K562 (cell line): ENCODE measurements at regions not wholly inside any gene's neighbourhood (a gene's known extent, or its start where the extent isn't known, plus 50 kb on each side); places are given as distances from the start of the nearest gene placed in this dataset.

Experiments used
- ATAC-seq: fragments of 200-7000 bp; cut with Tn5 transposase; 3 replicates; pipeline ENCODE4 v1.9.1; 2020; ENCODE audit warnings: moderate library complexity
- BruUV-seq: library from RNA; stranded (reverse); fragments of 400-500 nt; replicated peaks from 2 replicates; lab custom pipeline; 2021; lab: Mats Ljungman, UMichigan
- CTCF ChIA-PET: fragments of 300-600 bp; formaldehyde crosslinking; extraction: SDS; loops from one replicate; lab custom pipeline; 2021; ENCODE audit warnings: low intra/inter-chr PET ratio; lab: Yijun Ruan, JAX
- POLR2A ChIA-PET: fragments of 300-600, 350-650 bp; sonication (Branson Sonifier 250); formaldehyde crosslinking; extraction: SDS; loops from one replicate; lab custom pipeline; 2021; ENCODE audit warnings: antibody characterized with exemption, inconsistent platforms; lab: Yijun Ruan, JAX
- DNase-seq, 4 experiments: peaks; one replicate each; pipeline versions ENCODE4 v3.0.0 to v3.0.0-alpha.2; 2011 to 2018; ENCODE audit warnings: low spot score in 3 of 4, mixed read lengths in 3 of 4; ENCODE audit errors: extremely low read depth in 1 of 4
- FAIRE-seq: peaks from 2 replicates; lab custom pipeline; 2011; peaks lifted over from hg19 to GRCh38; lab: Jason Lieb, UNC
- H2AFZ ChIP-seq: 2 replicates; pipeline ENCODE4 v1.6.0; 2011; ENCODE audit warnings: low read depth, low read length, control low read depth, inconsistent platforms
- H3K27ac ChIP-seq: fragments of 200-600 bp; 3 replicates; pipeline ENCODE4 v1.8.0; 2011; ENCODE audit warnings: low read depth, mild to moderate bottlenecking, control low read depth, inconsistent platforms, low read length, moderate library complexity, mixed read lengths; ENCODE audit errors: extremely low read depth
- H3K27me3 ChIP-seq, 2 experiments: fragments of 300-600 bp in 1 of 2; 2 replicates in 1 of 2; 3 replicates in 1 of 2; pipeline versions ENCODE4 v1.6.0 to v1.8.0; 2011; ENCODE audit warnings: inconsistent platforms in 2 of 2, low read length in 2 of 2, mild to moderate bottlenecking in 1 of 2, mixed read lengths in 1 of 2, moderate library complexity in 1 of 2; ENCODE audit not compliant: control insufficient read depth in 2 of 2, insufficient read depth in 2 of 2
- H3K36me3 ChIP-seq: fragments of 300-600 bp; 3 replicates; pipeline ENCODE4 v1.8.0; 2011; ENCODE audit warnings: mild to moderate bottlenecking, low read length, inconsistent platforms; ENCODE audit not compliant: control insufficient read depth, insufficient read depth
- H3K4me1 ChIP-seq, 2 experiments: fragments of 200-600 bp in 1 of 2; replicated peaks in 1 of 2; 2 replicates in 1 of 2; 3 replicates in 1 of 2; pipeline versions ENCODE4 v1.5.1 to v1.8.0; 2011; ENCODE audit warnings: inconsistent platforms in 2 of 2, low read length in 2 of 2, mild to moderate bottlenecking in 1 of 2, mixed read lengths in 1 of 2, moderate library complexity in 1 of 2; ENCODE audit not compliant: control insufficient read depth in 2 of 2, insufficient read depth in 2 of 2
- H3K4me2 ChIP-seq: 2 replicates; pipeline ENCODE4 v1.6.1; 2011; ENCODE audit warnings: low read length, control low read depth, inconsistent platforms, mixed read lengths; ENCODE audit not compliant: insufficient read depth
- H3K4me3 ChIP-seq: fragments of 200-600 bp; sonication (generic), shearing (Covaris generic); 2 replicates; pipeline ENCODE4 v1.5.1; 2016; ENCODE audit warnings: control low read depth, inconsistent platforms
- H3K79me2 ChIP-seq: fragments of 200-600 bp; 3 replicates; pipeline ENCODE4 v1.8.0; 2011; ENCODE audit warnings: low read length, inconsistent platforms; ENCODE audit not compliant: control insufficient read depth, insufficient read depth
- H3K9ac ChIP-seq, 2 experiments: 2 replicates each; pipeline versions ENCODE4 v1.6.0 to v1.6.1; 2011; ENCODE audit warnings: low read depth in 2 of 2, low read length in 2 of 2, control low read depth in 1 of 2, inconsistent platforms in 1 of 2, mild to moderate bottlenecking in 1 of 2, mixed read lengths in 1 of 2; ENCODE audit not compliant: insufficient read depth in 1 of 2
- H3K9me1 ChIP-seq: one replicate; pipeline ENCODE4 v1.6.0; 2011; ENCODE audit warnings: inconsistent platforms, mild to moderate bottlenecking, low read length, moderate library complexity; ENCODE audit not compliant: control insufficient read depth, insufficient read depth
- H3K9me3 ChIP-seq: replicated peaks from 2 replicates; pipeline ENCODE4 v1.5.1; 2011; ENCODE audit warnings: low read depth, low read length, inconsistent platforms; ENCODE audit not compliant: control insufficient read depth, insufficient read depth
- H4K20me1 ChIP-seq: replicated peaks from 2 replicates; pipeline ENCODE4 v1.6.1; 2011; ENCODE audit warnings: low read length, inconsistent platforms, mixed read lengths; ENCODE audit not compliant: control insufficient read depth, insufficient read depth
- CBX8 ChIP-seq: fragments of 200-600 bp; sonication (generic); IDR thresholded peaks from 2 replicates; pipeline ENCODE4 v1.6.1; 2012; ENCODE audit warnings: borderline replicate concordance, mixed run types, low read depth, mild to moderate bottlenecking, moderate library complexity, mixed read lengths, low read length, control low read depth, inconsistent platforms; ENCODE audit not compliant: poor library complexity, severe bottlenecking; ENCODE audit errors: extremely low read depth
- CREBBP ChIP-seq: IDR thresholded peaks from one replicate; pipeline ENCODE4 v1.6.1; 2012; ENCODE audit warnings: low read depth, mild to moderate bottlenecking, control low read depth, inconsistent platforms, low read length
- FOXJ2 ChIP-seq: fragments of 200-800 bp; sonication (Bioruptor generic); IDR thresholded peaks from 2 replicates; pipeline ENCODE4 v1.6.1; 2016; ENCODE audit warnings: missing genetic modification characterization, missing compliant biosample characterization
- MED1 ChIP-seq: sonication (generic); formaldehyde crosslinking; IDR thresholded peaks from 2 replicates; pipeline ENCODE4 v1.8.1; 2023; ENCODE audit warnings: missing genetic modification reagents, borderline replicate concordance
- MYNN ChIP-seq, 2 experiments: sonication (generic); formaldehyde crosslinking in 1 of 2; IDR thresholded peaks; 2 replicates each; pipeline versions ENCODE4 v1.5.0 to v1.6.1; 2016 to 2020; ENCODE audit warnings: antibody characterized with exemption in 1 of 2, missing genetic modification reagents in 1 of 2
- NFIC ChIP-seq: fragments of 450-650 bp; IDR thresholded peaks from 2 replicates; pipeline ENCODE4 v1.6.1; 2017; ENCODE audit warnings: mild to moderate bottlenecking, inconsistent platforms
- NR3C1 ChIP-seq: sonication (generic); formaldehyde crosslinking; IDR thresholded peaks from 2 replicates; pipeline ENCODE4 v1.8.1; 2022; ENCODE audit warnings: missing genetic modification reagents
- RFX7 ChIP-seq: fragments of 250-450 bp; sonication (Bioruptor Pico); IDR thresholded peaks from 2 replicates; pipeline ENCODE4 v1.5.1; 2021; ENCODE audit warnings: mild to moderate bottlenecking
- TAL1 ChIP-seq: fragments of 450-650 bp; IDR thresholded peaks from 2 replicates; pipeline ENCODE4 v1.6.1; 2016; ENCODE audit warnings: mild to moderate bottlenecking
- TEAD2 ChIP-seq: fragments of 450-650 bp; IDR thresholded peaks from 2 replicates; pipeline ENCODE4 v1.6.1; 2016; ENCODE audit warnings: missing genetic modification characterization, control low read depth, missing compliant biosample characterization
- ZFP1 ChIP-seq: fragments of 450-650 bp; formaldehyde crosslinking; IDR thresholded peaks from 2 replicates; pipeline ENCODE4 v1.4.0; 2020; ENCODE audit warnings: mild to moderate bottlenecking, mixed read lengths
- ZKSCAN8 ChIP-seq: fragments of 200-800 bp; sonication (Bioruptor generic); IDR thresholded peaks from 2 replicates; pipeline ENCODE4 v1.6.1; 2016; ENCODE audit warnings: missing genetic modification characterization, missing compliant biosample characterization
- ZNF197 ChIP-seq: fragments of 200-800 bp; sonication (Bioruptor generic); IDR thresholded peaks from 2 replicates; pipeline ENCODE4 v1.6.1; 2016; ENCODE audit warnings: low read depth, missing genetic modification characterization, missing compliant biosample characterization
- ZNF408 ChIP-seq: fragments of 250-450 bp; sonication (Bioruptor Pico); IDR thresholded peaks from 2 replicates; pipeline ENCODE4 v1.4.0; 2020; ENCODE audit warnings: low read depth, mild to moderate bottlenecking, moderate library complexity
- WGBS: fragments of 100-300 bp; shearing (Covaris generic); methylation state at CpG from one replicate; pipeline ENCODE4 v1.1.6; 2016; ENCODE audit warnings: low coverage, mixed read lengths; ENCODE audit not compliant: insufficient coverage; ENCODE audit errors: missing lambda C conversion rate; 5-methylcytosine and 5-hydroxymethylcytosine counted together
- in situ Hi-C: fragments of 300-500 bp; cut with MboI; formaldehyde crosslinking; loops from 4 replicates; pipeline ENCODE4 v1.15.0; 2018; ENCODE audit warnings: inconsistent platforms, mixed read lengths
- intact Hi-C: fragments of 100-400 bp; cut with micrococcal nuclease; formaldehyde crosslinking; loops from 2 replicates; pipeline ENCODE4 v1.14.2; 2022
- TF ChIP-seq, protein P1 (sequence below): sonication (generic); formaldehyde crosslinking; IDR thresholded peaks from 2 replicates; pipeline ENCODE4 v1.8.0; 2022; ENCODE audit warnings: mild to moderate bottlenecking, missing genetic modification reagents

DNA sequence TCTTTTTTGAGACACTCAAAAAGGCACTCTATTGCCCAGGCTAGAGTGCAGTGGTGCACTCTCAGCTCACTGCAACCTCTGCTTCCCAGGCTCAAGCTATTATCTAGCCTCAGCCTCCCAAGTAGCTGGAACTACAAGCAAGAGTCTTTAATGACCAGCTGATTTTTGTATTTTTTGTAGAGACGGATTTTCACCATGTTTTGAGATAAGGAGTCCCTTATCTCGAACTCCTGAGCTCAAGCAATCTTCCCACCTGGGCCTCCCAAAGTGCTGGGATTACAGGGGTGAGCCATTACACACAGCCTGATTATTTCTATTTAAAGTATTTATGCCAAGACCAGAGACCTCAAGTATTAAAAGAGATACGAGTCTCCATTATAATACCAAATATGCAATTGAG, 566.1 kb upstream of the CA10 start (continued):
- no peak for TF ChIP-seq FOXJ2 (tag)
- TF ChIP-seq RFX7: no peak
- no peak for TF ChIP-seq TAL1
- TF ChIP-seq CREBBP: no peak
- TF ChIP-seq ZKSCAN8 (CRISPR knock-in tag): no peak
- TF ChIP-seq ZNF197: no peak
- no peak for TF ChIP-seq CBX8
- no peak for TF ChIP-seq NFIC
- TF ChIP-seq MYNN (IDR thresholded peaks at IDR 0.05): no peak
- TF ChIP-seq MYNN (CRISPR knock-in tag; IDR thresholded peaks at IDR 0.05): no peak
- TF ChIP-seq NR3C1 (CRISPR knock-in tag): no peak

GRCh38 chr17:52721910-52722309, 563.4 kb upstream of the CA10 start:
- FAIRE-seq: no peak
- in situ Hi-C loops: no loop called here
- CTCF ChIA-PET: no interaction called here

More at GRCh38 chr17:52721910-52722309, 563.4 kb upstream of the CA10 start:
- Histone ChIP-seq H3K4me3 (no peak overlapping the region), H3K27me3 (no peaks in the 10 kb centered on the region), H3K36me3 (no peaks in the 10 kb centered on the region), H3K27ac (no peak overlapping the region), H3K79me2 (no peaks in the 10 kb centered on the region), H3K9me1 (no peaks in the 10 kb centered on the region), H3K9ac (no peak overlapping the region), H2AFZ (no peak overlapping the region), H3K4me2 (no peak overlapping the region), H3K4me1 (no peaks in the 10 kb centered on the region), H4K20me1 (no peaks in the 10 kb centered on the region), H3K9me3 (no peaks in the 10 kb centered on the region)
- DNase-seq (no peak), ATAC-seq (no peak)
- POLR2A ChIA-PET: no interaction called here
- intact Hi-C loops: no loop called here
- WGBS: 0% methylated on average over 1 of the region's 1 CpG
- BruUV-seq: no TSS peak
- TF ChIP-seq TEAD2 (tag) (no peak), MED1 (CRISPR knock-in tag) (no peak), ZFP1 (CRISPR knock-in tag) (no peak), ZNF408 (CRISPR knock-in tag) (no peak)
- TF ChIP-seq, protein P1, sequence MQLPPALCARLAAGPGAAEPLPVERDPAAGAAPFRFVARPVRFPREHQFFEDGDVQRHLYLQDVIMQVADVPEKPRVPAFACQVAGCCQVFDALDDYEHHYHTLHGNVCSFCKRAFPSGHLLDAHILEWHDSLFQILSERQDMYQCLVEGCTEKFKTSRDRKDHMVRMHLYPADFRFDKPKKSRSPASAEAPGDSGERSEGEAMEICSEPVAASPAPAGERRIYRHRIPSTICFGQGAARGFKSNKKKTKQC: no peak
